GM21619 (cell line): ENCODE measurements at regions not wholly inside any gene's neighbourhood (a gene's known extent, or its start where the extent isn't known, plus 50 kb on each side); places are given as distances from the start of the nearest gene placed in this dataset.

Source experiments
- ATAC-seq: cut with Tn5 transposase; IDR thresholded peaks from one replicate; pipeline ENCODE4 v1.9.1; 2021; ENCODE audit not compliant: unreplicated experiment

- ATAC-seq, result no peak
These were observed 155.4 kb upstream of the FAM9B start for GRCh38 chrX:9189286-9189685.

- ATAC-seq, result no peak
These were observed 157.5 kb upstream of the FAM9B start for GRCh38 chrX:9191392-9191791.

GRCh38 chrX:9195199-9195880 lies 161.4 kb upstream of the FAM9B start:
- ATAC-seq, result no peak

- no peak for ATAC-seq
These were observed 163.2 kb upstream of the FAM9B start for GRCh38 chrX:9196961-9197640.

GRCh38 chrX:9204560-9204959 lies 170.6 kb upstream of the FAM9B start:
- no peak for ATAC-seq

- no peak for ATAC-seq
These were observed 171.8 kb upstream of the FAM9B start for GRCh38 chrX:9205599-9206223.

- no peak for ATAC-seq
These were observed 173.2 kb upstream of the FAM9B start for GRCh38 chrX:9207142-9207541.

- no peak for ATAC-seq
These were observed 177.3 kb upstream of the FAM9B start for GRCh38 chrX:9211269-9211668.

- ATAC-seq, result no peak
These were observed 187.9 kb upstream of the FAM9B start for GRCh38 chrX:9221781-9222180.

GRCh38 chrX:9222299-9222698 lies 188.4 kb upstream of the FAM9B start:
- no peak for ATAC-seq

GRCh38 chrX:9227276-9227675 lies 193.3 kb upstream of the FAM9B start:
- no peak for ATAC-seq

- ATAC-seq, result no peak
These were observed 197.6 kb upstream of the FAM9B start for GRCh38 chrX:9231491-9231890.

GRCh38 chrX:9233141-9233540 lies 199.2 kb upstream of the FAM9B start:
- no peak for ATAC-seq

- ATAC-seq, result no peak
These were observed 200.4 kb upstream of the FAM9B start for GRCh38 chrX:9234315-9234714.

- no peak for ATAC-seq
These were observed 201.8 kb upstream of the FAM9B start for GRCh38 chrX:9235722-9236121.

- ATAC-seq, result no peak
These were observed 207.0 kb upstream of the FAM9B start for GRCh38 chrX:9240956-9241355.

GRCh38 chrX:9241427-9241826 lies 207.5 kb upstream of the FAM9B start:
- no peak for ATAC-seq

- no peak for ATAC-seq
These were observed 215.3 kb upstream of the FAM9B start for GRCh38 chrX:9249051-9249846.

GRCh38 chrX:9252182-9252581 lies 212.7 kb upstream of the TBL1X start:
- ATAC-seq, result no peak

- ATAC-seq, result no peak
These were observed 211.6 kb upstream of the TBL1X start for GRCh38 chrX:9253211-9253610.

- no peak for ATAC-seq
These were observed 207.0 kb upstream of the TBL1X start for GRCh38 chrX:9257718-9258420.
